ENCODE measurements at regions not wholly inside any gene's neighbourhood (a gene's known extent, or its start where the extent isn't known, plus 50 kb on each side); places are given as distances from the start of the nearest gene placed in this dataset.
"Not testable (repeated sequence)": the region's sequence is repeated elsewhere in the genome, so short reads cannot be mapped to it uniquely, and the experiment has no call there.

GRCh38 chr21:8778323-8779085, 1742.9 kb upstream of the TPTE start:
- H4K20me1 ChIP-seq (ENCODE audit: insufficient read depth, low read length); H3K9me3 ChIP-seq (ENCODE audit: low read depth, low read length); H3K4me1 ChIP-seq (ENCODE audit: insufficient read depth, low read length); H3K79me2 ChIP-seq (ENCODE audit: insufficient read depth, low read length); H3K4me2 ChIP-seq (ENCODE audit: insufficient read depth, low read length); H3K36me3 ChIP-seq (ENCODE audit: insufficient read depth, low read length); DNase-seq (ENCODE audit: insufficient read length, low spot score, missing footprints); H3K27ac ChIP-seq (ENCODE audit: low read depth, low read length); H3K27me3 ChIP-seq (ENCODE audit: insufficient read depth, low read length); H3K4me3 ChIP-seq (ENCODE audit: insufficient read depth, low read length); H2AFZ ChIP-seq (ENCODE audit: low read length): not testable (repeated sequence)

GRCh38 chr21:8812840-8813239, 1708.5 kb upstream of the TPTE start:
- H3K4me2 ChIP-seq (ENCODE audit: insufficient read depth, low read length); H3K4me1 ChIP-seq (ENCODE audit: insufficient read depth, low read length); H3K4me3 ChIP-seq (ENCODE audit: insufficient read depth, low read length); DNase-seq (ENCODE audit: insufficient read length, low spot score, missing footprints); H2AFZ ChIP-seq (ENCODE audit: low read length); H4K20me1 ChIP-seq (ENCODE audit: insufficient read depth, low read length); H3K79me2 ChIP-seq (ENCODE audit: insufficient read depth, low read length); H3K27me3 ChIP-seq (ENCODE audit: insufficient read depth, low read length); H3K36me3 ChIP-seq (ENCODE audit: insufficient read depth, low read length); H3K27ac ChIP-seq (ENCODE audit: low read depth, low read length); H3K9me3 ChIP-seq (ENCODE audit: low read depth, low read length): not testable (repeated sequence)

- H3K4me1 ChIP-seq (ENCODE audit: insufficient read depth, low read length); H4K20me1 ChIP-seq (ENCODE audit: insufficient read depth, low read length); DNase-seq (ENCODE audit: insufficient read length, low spot score, missing footprints); H2AFZ ChIP-seq (ENCODE audit: low read length); H3K79me2 ChIP-seq (ENCODE audit: insufficient read depth, low read length); H3K36me3 ChIP-seq (ENCODE audit: insufficient read depth, low read length); H3K4me3 ChIP-seq (ENCODE audit: insufficient read depth, low read length); H3K4me2 ChIP-seq (ENCODE audit: insufficient read depth, low read length); H3K9me3 ChIP-seq (ENCODE audit: low read depth, low read length); H3K27ac ChIP-seq (ENCODE audit: low read depth, low read length); H3K27me3 ChIP-seq (ENCODE audit: insufficient read depth, low read length): not testable (repeated sequence)
Observed at GRCh38 chr21:8834264-8834663, 1687.1 kb upstream of the TPTE start.

Measured in osteoblast (primary cell).